ENCODE measurements at regions not wholly inside any gene's neighbourhood (a gene's known extent, or its start where the extent isn't known, plus 50 kb on each side); places are given as distances from the start of the nearest gene placed in this dataset.

DNA sequence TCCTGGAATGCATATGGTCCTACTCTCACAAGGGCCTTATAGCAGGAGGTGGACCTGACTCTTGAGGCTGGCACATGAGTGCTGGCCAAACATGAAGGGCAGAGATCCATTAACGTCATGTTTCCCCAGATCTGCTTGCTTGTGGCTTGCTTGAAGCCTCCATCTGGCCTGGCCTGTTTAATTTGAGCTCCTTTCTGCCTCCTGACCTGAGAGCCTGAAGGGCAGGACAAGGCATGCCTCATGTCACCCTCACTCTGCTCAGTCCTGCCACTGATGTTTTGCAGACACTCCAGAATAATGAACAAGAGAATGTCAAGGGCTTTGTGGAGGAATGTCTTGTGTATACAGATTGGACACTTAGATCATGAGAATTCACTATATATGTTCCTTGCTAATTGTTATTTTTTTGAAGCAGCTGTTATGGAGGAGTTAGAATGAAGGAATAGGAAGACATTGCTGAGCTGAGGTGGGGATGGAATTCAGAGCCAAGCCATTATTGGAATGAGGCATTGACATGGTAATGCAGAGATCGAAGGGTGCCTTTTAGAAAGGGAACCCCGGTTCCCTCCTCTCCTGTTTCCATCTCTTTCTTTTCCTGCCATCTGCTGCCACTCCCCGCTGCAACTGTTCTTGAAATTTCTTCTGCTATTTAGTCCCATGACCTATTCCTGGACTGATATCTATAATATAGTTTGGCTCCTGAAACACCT, 457.0 kb upstream of the PROX1 start:
- TF ChIP-seq, protein P1, sequence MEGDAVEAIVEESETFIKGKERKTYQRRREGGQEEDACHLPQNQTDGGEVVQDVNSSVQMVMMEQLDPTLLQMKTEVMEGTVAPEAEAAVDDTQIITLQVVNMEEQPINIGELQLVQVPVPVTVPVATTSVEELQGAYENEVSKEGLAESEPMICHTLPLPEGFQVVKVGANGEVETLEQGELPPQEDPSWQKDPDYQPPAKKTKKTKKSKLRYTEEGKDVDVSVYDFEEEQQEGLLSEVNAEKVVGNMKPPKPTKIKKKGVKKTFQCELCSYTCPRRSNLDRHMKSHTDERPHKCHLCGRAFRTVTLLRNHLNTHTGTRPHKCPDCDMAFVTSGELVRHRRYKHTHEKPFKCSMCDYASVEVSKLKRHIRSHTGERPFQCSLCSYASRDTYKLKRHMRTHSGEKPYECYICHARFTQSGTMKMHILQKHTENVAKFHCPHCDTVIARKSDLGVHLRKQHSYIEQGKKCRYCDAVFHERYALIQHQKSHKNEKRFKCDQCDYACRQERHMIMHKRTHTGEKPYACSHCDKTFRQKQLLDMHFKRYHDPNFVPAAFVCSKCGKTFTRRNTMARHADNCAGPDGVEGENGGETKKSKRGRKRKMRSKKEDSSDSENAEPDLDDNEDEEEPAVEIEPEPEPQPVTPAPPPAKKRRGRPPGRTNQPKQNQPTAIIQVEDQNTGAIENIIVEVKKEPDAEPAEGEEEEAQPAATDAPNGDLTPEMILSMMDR (IDR thresholded peaks at IDR 0.05; ENCODE audit: control insufficient read depth, insufficient read depth, low read depth, low read length, missing control alignments): no peak
- H3K4me3 ChIP-seq (ENCODE audit: control insufficient read depth, low read depth, low read length): no peak overlapping the region
- no peak for DNase-seq (ENCODE audit: low read depth)

DNA sequence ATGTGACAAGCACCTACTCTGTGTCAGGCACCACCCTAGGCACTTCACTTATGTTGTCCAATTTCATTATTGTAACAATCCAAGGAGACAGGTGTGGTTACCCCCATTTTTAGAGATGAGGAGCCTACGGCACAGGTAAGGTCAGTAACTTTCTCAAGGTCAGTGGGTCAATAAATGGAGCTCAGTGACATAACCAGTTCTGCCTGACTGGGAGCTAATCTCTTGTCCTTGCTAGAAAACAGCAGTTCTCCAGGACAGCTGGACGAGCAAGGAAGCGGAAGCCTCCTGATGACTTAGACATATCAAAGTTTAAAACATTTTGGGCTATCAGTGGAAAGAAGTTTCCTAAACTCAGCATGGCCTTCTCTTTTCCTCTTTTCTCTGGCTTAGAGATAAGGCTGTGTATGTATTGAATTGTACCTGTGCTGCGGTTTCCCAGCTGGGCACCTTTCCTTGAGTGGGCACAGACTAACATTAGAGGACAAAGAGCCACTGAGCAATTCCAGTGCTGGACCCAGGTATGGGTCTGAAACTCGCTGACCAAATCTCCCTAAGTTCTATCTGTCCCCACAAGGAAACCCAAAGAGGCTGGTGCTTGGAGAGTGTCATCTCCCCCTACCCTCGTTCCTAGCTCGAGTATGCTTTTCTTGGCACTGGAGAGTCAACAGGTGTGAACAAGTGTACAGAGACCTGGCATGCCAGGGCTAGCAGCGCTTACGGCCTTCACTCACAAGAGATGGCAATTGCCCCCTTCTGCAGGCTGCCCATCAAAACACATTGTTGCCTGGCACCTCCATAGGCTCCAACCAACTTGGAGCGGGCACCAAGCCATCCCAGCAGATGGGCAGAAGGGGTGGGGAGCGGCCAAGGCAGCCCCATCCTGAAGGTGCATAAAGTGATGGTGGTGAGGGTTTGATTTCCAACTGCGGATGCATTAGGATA, 456.1 kb upstream of the PROX1 start:
- no peak for DNase-seq (ENCODE audit: low read depth)
- H3K4me3 ChIP-seq (ENCODE audit: control insufficient read depth, low read depth, low read length): no peak overlapping the region
- TF ChIP-seq, protein P1 (IDR thresholded peaks at IDR 0.05; ENCODE audit: control insufficient read depth, insufficient read depth, low read depth, low read length, missing control alignments): no peak

DNA sequence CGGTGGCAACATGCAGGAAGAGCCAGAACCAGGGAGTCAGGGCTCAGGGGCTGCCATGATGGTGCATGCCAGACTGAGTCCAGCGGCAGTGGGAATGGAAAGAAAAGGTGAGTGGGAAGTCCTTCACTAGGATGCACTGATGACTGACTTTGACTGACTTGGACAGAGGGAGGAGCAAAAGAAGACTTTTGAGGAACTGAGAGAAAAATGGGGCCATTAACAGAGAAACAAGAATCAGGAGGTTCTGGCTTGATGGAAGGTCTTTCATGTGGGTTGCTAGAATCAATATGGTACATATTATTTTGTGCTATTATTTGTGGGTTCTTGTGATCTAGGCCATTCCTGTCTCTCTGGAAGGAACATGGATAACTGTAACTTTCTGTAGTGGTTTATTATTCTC, 454.6 kb upstream of the PROX1 start:
- DNase-seq (ENCODE audit: low read depth): no peak
- TF ChIP-seq, protein P1 (IDR thresholded peaks at IDR 0.05; ENCODE audit: control insufficient read depth, insufficient read depth, low read depth, low read length, missing control alignments): no peak
- no peak overlapping the region for H3K4me3 ChIP-seq (ENCODE audit: control insufficient read depth, low read depth, low read length)

DNA sequence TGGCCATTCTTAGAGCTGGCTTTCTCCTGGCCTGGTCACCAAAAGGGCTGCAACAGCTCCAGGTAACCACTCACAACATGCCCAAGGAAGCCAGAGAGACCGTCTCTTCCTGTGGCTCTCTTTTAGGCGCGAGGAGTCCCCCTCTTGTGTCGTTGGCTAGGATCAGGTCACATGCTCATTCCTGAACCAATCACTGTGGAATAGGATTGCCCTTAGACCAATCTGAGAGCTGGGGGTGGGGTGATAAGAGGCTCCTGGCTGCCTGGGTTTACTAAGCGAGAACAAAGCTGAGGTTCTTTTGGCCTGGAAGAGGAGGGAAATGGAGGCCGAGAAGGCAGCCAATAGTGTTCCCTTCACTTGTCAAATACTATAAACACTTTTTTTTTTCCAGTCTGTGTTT, 452.1 kb upstream of the PROX1 start:
- no peak for DNase-seq (ENCODE audit: low read depth)
- no peak overlapping the region for H3K4me3 ChIP-seq (ENCODE audit: control insufficient read depth, low read depth, low read length)
- TF ChIP-seq, protein P1 (IDR thresholded peaks at IDR 0.05; ENCODE audit: control insufficient read depth, insufficient read depth, low read depth, low read length, missing control alignments): no peak

DNA sequence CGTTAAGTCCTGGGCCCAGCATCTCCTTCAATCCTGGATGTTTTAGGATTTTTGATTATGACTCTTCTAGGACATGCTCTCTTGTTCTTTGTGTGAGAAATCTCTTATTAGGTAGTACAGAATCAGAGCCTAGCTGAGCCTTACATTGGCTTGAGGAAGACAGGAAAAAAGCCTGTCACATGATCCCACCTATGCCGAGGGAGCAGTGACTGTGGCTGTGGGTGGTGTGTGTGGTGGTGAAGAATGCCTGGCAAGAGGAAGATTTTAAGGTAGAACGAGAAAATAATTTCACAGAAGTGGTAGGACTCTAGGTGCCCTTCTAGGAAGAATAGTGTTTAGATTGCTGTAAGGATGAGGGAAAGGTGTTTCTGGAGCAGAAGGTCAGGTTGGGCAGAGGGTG, 449.5 kb upstream of the PROX1 start:
- H3K4me3 ChIP-seq (ENCODE audit: control insufficient read depth, low read depth, low read length): no peak overlapping the region
- DNase-seq (ENCODE audit: low read depth): no peak
- TF ChIP-seq, protein P1 (IDR thresholded peaks at IDR 0.05; ENCODE audit: control insufficient read depth, insufficient read depth, low read depth, low read length, missing control alignments): no peak

DNA sequence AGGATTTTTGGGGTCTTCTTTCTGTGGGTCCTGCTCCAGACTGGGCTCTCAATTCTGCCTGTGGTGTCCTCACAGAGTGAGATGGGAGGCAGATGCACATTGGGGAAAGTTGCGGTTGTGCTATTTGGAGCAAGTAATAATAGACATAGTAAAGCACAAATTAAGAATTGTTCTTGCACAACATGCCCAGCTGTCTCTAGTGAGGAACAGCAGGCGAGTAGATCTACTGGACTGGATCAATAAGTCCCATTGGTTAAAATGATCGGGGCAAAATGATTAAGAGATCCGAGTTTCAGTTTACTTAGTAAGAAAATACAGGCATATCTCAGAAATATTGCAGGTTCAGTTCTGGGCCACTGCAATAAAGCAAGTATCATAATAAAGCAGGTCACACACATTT, 448.3 kb upstream of the PROX1 start:
- no peak for DNase-seq (ENCODE audit: low read depth)
- TF ChIP-seq, protein P1 (IDR thresholded peaks at IDR 0.05; ENCODE audit: control insufficient read depth, insufficient read depth, low read depth, low read length, missing control alignments): no peak
- no peak overlapping the region for H3K4me3 ChIP-seq (ENCODE audit: control insufficient read depth, low read depth, low read length)

Data from AG09309 (cell line).